IMR-90 (cell line): ENCODE measurements at regions not wholly inside any gene's neighbourhood (a gene's known extent, or its start where the extent isn't known, plus 50 kb on each side); places are given as distances from the start of the nearest gene placed in this dataset.

ENCODE experiments used
- ATAC-seq: fragments of 200-7000 bp; cut with Tn5 transposase; 2 replicates; pipeline ENCODE4 v1.9.1; 2020; ENCODE audit warnings: low read depth, mild to moderate bottlenecking, moderate library complexity
- BruUV-seq: library from RNA; stranded (reverse); fragments of 400-500 nt; replicated peaks from 2 replicates; lab custom pipeline; 2021; lab: Mats Ljungman, UMichigan
- CTCF ChIA-PET: fragments of 300-600 bp; formaldehyde crosslinking; extraction: SDS; loops from one replicate; lab custom pipeline; 2021; ENCODE audit warnings: antibody characterized with exemption; lab: Yijun Ruan, JAX
- POLR2A ChIA-PET: fragments of 300-600 bp; sonication (Branson Sonifier 250); formaldehyde crosslinking; loops from one replicate; lab custom pipeline; 2022; ENCODE audit warnings: antibody characterized with exemption; ENCODE audit not compliant: unreplicated experiment; lab: Charles Lee
- DNase-seq: peaks from one replicate; pipeline ENCODE4 v3.0.0; 2013
- H2AFZ ChIP-seq: replicated peaks from 2 replicates; pipeline ENCODE3; 2013; ENCODE audit warnings: low read length, mild to moderate bottlenecking; ENCODE audit not compliant: poor library complexity
- H2AK5ac ChIP-seq: 2 replicates; pipeline ENCODE4 v1.6.1; 2013; ENCODE audit warnings: low read depth, low read length, inconsistent platforms
- H2AK9ac ChIP-seq: replicated peaks from 2 replicates; pipeline ENCODE3; 2013; ENCODE audit warnings: mild to moderate bottlenecking, low read depth, low read length, moderate library complexity; ENCODE audit not compliant: poor library complexity
- H2BK120ac ChIP-seq: 2 replicates; pipeline ENCODE4 v1.6.1; 2013; ENCODE audit warnings: low read depth, low read length, inconsistent platforms
- H2BK15ac ChIP-seq: 3 replicates; pipeline ENCODE4 v1.6.1; 2013; ENCODE audit warnings: low read depth, low read length, inconsistent platforms
- H2BK20ac ChIP-seq: 2 replicates; pipeline ENCODE4 v1.6.1; 2013; ENCODE audit warnings: low read depth, mild to moderate bottlenecking, inconsistent platforms, low read length, moderate library complexity
- H2BK5ac ChIP-seq: 2 replicates; pipeline ENCODE4 v1.6.1; 2013; ENCODE audit warnings: mild to moderate bottlenecking, low read depth, low read length, inconsistent platforms; ENCODE audit not compliant: poor library complexity, severe bottlenecking
- H3K14ac ChIP-seq: replicated peaks from 2 replicates; pipeline ENCODE4 v1.6.1; 2013; ENCODE audit warnings: low read depth, low read length, inconsistent platforms
- H3K18ac ChIP-seq: 2 replicates; pipeline ENCODE4 v1.6.1; 2013; ENCODE audit warnings: low read depth, low read length, control low read depth
- H3K23ac ChIP-seq: 2 replicates; pipeline ENCODE4 v1.6.1; 2013; ENCODE audit warnings: low read depth, low read length, inconsistent platforms
- H3K27ac ChIP-seq: 2 replicates; pipeline ENCODE4 v1.5.1; 2013; ENCODE audit warnings: mild to moderate bottlenecking, control low read depth, low read length; ENCODE audit not compliant: insufficient read depth
- H3K27me3 ChIP-seq: 2 replicates; pipeline ENCODE4 v1.6.1; 2013; ENCODE audit warnings: low read length; ENCODE audit not compliant: control insufficient read depth, insufficient read depth
- H3K36me3 ChIP-seq: 2 replicates; pipeline ENCODE4 v1.6.1; 2013; ENCODE audit warnings: low read length, mixed read lengths; ENCODE audit not compliant: control insufficient read depth, insufficient read depth
- H3K4ac ChIP-seq: 2 replicates; pipeline ENCODE4 v1.6.1; 2013; ENCODE audit warnings: low read depth, low read length, inconsistent platforms
- H3K4me1 ChIP-seq: 2 replicates; pipeline ENCODE4 v1.6.1; 2013; ENCODE audit warnings: low read length, mixed read lengths; ENCODE audit not compliant: control insufficient read depth, insufficient read depth
- H3K4me2 ChIP-seq: 2 replicates; pipeline ENCODE4 v1.6.1; 2013; ENCODE audit warnings: low read depth, mild to moderate bottlenecking, control low read depth, low read length, moderate library complexity
- H3K4me3 ChIP-seq: 2 replicates; pipeline ENCODE4 v1.5.1; 2013; ENCODE audit warnings: low read depth, mild to moderate bottlenecking, control low read depth, low read length, moderate library complexity; ENCODE audit not compliant: insufficient read depth
- H3K56ac ChIP-seq: 2 replicates; pipeline ENCODE4 v1.6.1; 2013; ENCODE audit warnings: low read length, inconsistent platforms; ENCODE audit not compliant: insufficient read depth; ENCODE audit errors: extremely low read depth
- H3K79me1 ChIP-seq, 2 experiments: 2 replicates each; pipeline ENCODE4 v1.6.1; 2013; ENCODE audit warnings: low read length in 2 of 2, inconsistent platforms in 1 of 2, low read depth in 1 of 2
- H3K9ac ChIP-seq: 2 replicates; pipeline ENCODE4 v1.6.1; 2013; ENCODE audit warnings: low read depth, low read length, control low read depth
- H3K9me1 ChIP-seq: 2 replicates; pipeline ENCODE4 v1.6.1; 2013; ENCODE audit warnings: low read length, inconsistent platforms; ENCODE audit not compliant: insufficient read depth
- H3K9me3 ChIP-seq: 2 replicates; pipeline ENCODE4 v1.6.1; 2013; ENCODE audit warnings: low read length; ENCODE audit not compliant: control insufficient read depth, insufficient read depth
- H4K20me1 ChIP-seq: 2 replicates; pipeline ENCODE4 v1.6.1; 2013; ENCODE audit warnings: low read length, inconsistent platforms; ENCODE audit not compliant: insufficient read depth
- H4K5ac ChIP-seq: 2 replicates; pipeline ENCODE4 v1.6.1; 2013; ENCODE audit warnings: mild to moderate bottlenecking, low read depth, low read length, control low read depth
- H4K8ac ChIP-seq, 2 experiments: 2 replicates each; pipeline ENCODE4 v1.6.1; 2013; ENCODE audit warnings: low read depth in 2 of 2, low read length in 2 of 2, control low read depth in 1 of 2, inconsistent platforms in 1 of 2
- H4K91ac ChIP-seq: 2 replicates; pipeline ENCODE4 v1.6.1; 2013; ENCODE audit warnings: low read depth, low read length, inconsistent platforms; ENCODE audit not compliant: insufficient read depth
- ELK1 ChIP-seq: fragments of 150-350 bp; IDR thresholded peaks from 2 replicates; pipeline ENCODE4 v1.6.1; 2016; ENCODE audit warnings: low read depth, mild to moderate bottlenecking, low read length, moderate library complexity, borderline replicate concordance
- FOS ChIP-seq: fragments of 150-350 bp; IDR thresholded peaks from 2 replicates; pipeline ENCODE4 v1.6.1; 2016; ENCODE audit warnings: low read depth, low read length
- NFE2L2 ChIP-seq: fragments of 150-350 bp; IDR thresholded peaks from 2 replicates; pipeline ENCODE4 v1.6.1; 2016; ENCODE audit warnings: low read depth, mild to moderate bottlenecking, low read length
- SMC3 ChIP-seq: fragments of 150-350 bp; IDR thresholded peaks from 2 replicates; pipeline ENCODE4 v1.6.1; 2016; ENCODE audit warnings: low read depth, mild to moderate bottlenecking, antibody characterized with exemption, low read length, moderate library complexity
- WGBS, 2 experiments: methylation state at CpG; one replicate each; pipeline versions ENCODE4 v1.1.5 to v1.1.7; 2013; ENCODE audit warnings: missing lambda C conversion rate in 2 of 2; ENCODE audit not compliant: insufficient read length in 1 of 2; ENCODE audit errors: extremely low coverage in 2 of 2; 5-methylcytosine and 5-hydroxymethylcytosine counted together
- dilution Hi-C: fragments of 300-500 bp; cut with HindIII; formaldehyde crosslinking; loops from one replicate; pipeline ENCODE4 v1.14.3; 2018; ENCODE audit warnings: low sequenced_read_pairs; ENCODE audit not compliant: unreplicated experiment
- in situ Hi-C: fragments of 300-500 bp; cut with MboI; formaldehyde crosslinking; loops from 3 replicates; pipeline ENCODE4 v1.14.3; 2019; ENCODE audit warnings: low sequenced_read_pairs, inconsistent platforms, mixed read lengths
- intact Hi-C: fragments of 100-400 bp; cut with micrococcal nuclease; formaldehyde crosslinking; loops from 2 replicates; pipeline ENCODE4 v1.10.0; 2022

- Histone ChIP-seq H3K36me3 (no peaks in the 10 kb centered on the region), H3K4me1 (no peaks in the 10 kb centered on the region; the same call in 1 of the 2 replicates), H2AK9ac (no peak overlapping the region), H4K8ac (no peak overlapping the region), H4K91ac (no peak overlapping the region), H3K79me1 (no peaks in the 10 kb centered on the region), H3K18ac (no peak overlapping the region), H2BK20ac (no peak overlapping the region), H3K4me3 (no peak overlapping the region), H3K27ac (no peak overlapping the region), H3K14ac (no peak overlapping the region), H3K27me3 (no peaks in the 10 kb centered on the region), H3K23ac (no peak overlapping the region), H2BK15ac (no peak overlapping the region), H3K4ac (no peak overlapping the region), H2BK5ac (no peak overlapping the region), H2AFZ (no peak overlapping the region), H4K5ac (no peak overlapping the region), H4K20me1 (no peaks in the 10 kb centered on the region), H2AK5ac (no peak overlapping the region), H3K56ac (no peak overlapping the region), H3K4me2 (no peak overlapping the region), H3K9ac (no peak overlapping the region), H2BK120ac (no peak overlapping the region), H3K9me1 (no peaks in the 10 kb centered on the region), H3K9me3 (no peaks in the 10 kb centered on the region)
- dilution Hi-C loops (no loop called here), intact Hi-C loops (loop anchor here (5.0 to 10.0 kb wide), 3 partner anchors 341 to 1019 kb away; no protein-coding TSS in a partner anchor), in situ Hi-C loops (no loop called here)
- ATAC-seq (no peak), DNase-seq (no peak)
- POLR2A ChIA-PET, result no interaction called here
- TF ChIP-seq ELK1, result no peak
- TF ChIP-seq SMC3, result no peak
- TF ChIP-seq NFE2L2, result no peak
- no peak for TF ChIP-seq FOS
- CTCF ChIA-PET, result no interaction called here
- no TSS peak for BruUV-seq
- no CpG with 5 or more reads among the region's 2 CpGs for WGBS, 2 experiments
These were observed 665.4 kb downstream of the XIRP2 start for GRCh38 chr2:167553635-167554034.
